Transverse colon (tissue), 3 donors: ENCODE measurements at regions not wholly inside any gene's neighbourhood (a gene's known extent, or its start where the extent isn't known, plus 50 kb on each side); places are given as distances from the start of the nearest gene placed in this dataset.

ENCODE experiments used
- CTCF ChIP-seq, 5 experiments: fragments of 200-600 bp in 3 of 5; fragments of 450-650 bp in 2 of 5; sonication (generic) in 3 of 5; IDR thresholded peaks; 1 replicate in 2 of 5; 2 replicates in 3 of 5; pipeline ENCODE4 v1.5.1; 2016 to 2017; ENCODE audit warnings: antibody characterized with exemption in 5 of 5, inconsistent platforms in 3 of 5, mild to moderate bottlenecking in 2 of 5, moderate library complexity in 1 of 5
- POLR2A ChIP-seq: fragments of 450-650 bp; IDR thresholded peaks from one replicate; pipeline ENCODE4 v1.6.1; 2016; ENCODE audit warnings: antibody characterized with exemption, mild to moderate bottlenecking, moderate library complexity

GRCh38 chr6:22126910-22127309 lies 169.9 kb downstream of the PRL start:
- TF ChIP-seq POLR2A: no peak
- TF ChIP-seq CTCF (IDR thresholded peaks at IDR 0.05): no peak
